ENCODE measurements at regions not wholly inside any gene's neighbourhood (a gene's known extent, or its start where the extent isn't known, plus 50 kb on each side); places are given as distances from the start of the nearest gene placed in this dataset.

- no peak for TF ChIP-seq CTCF (IDR thresholded peaks at IDR 0.05; ENCODE audit: unreplicated experiment)
- no peak overlapping the region for H3K27ac Mint-ChIP-seq (ENCODE audit: unreplicated experiment)
- DNase-seq (ENCODE audit: low spot score), result no peak
- H3K4me1 Mint-ChIP-seq (ENCODE audit: unreplicated experiment), result peaks cover 15% of the 10 kb centered on the region
- peaks cover 6% of the 10 kb centered on the region for H3K36me3 Mint-ChIP-seq (ENCODE audit: low read depth, unreplicated experiment)
- H3K4me3 Mint-ChIP-seq (ENCODE audit: unreplicated experiment), result no peak overlapping the region
- H3K27me3 Mint-ChIP-seq (ENCODE audit: unreplicated experiment), result peaks cover 1% of the 10 kb centered on the region
- H3K9me3 Mint-ChIP-seq (ENCODE audit: unreplicated experiment), result peaks cover 5% of the 10 kb centered on the region
These were observed 259.8 kb downstream of the C16orf95 start for GRCh38 chr16:87057211-87057881.

GRCh38 chr16:87057951-87058560, 259.1 kb downstream of the C16orf95 start:
- no peak overlapping the region for H3K4me3 Mint-ChIP-seq (ENCODE audit: unreplicated experiment)
- peaks cover 5% of the 10 kb centered on the region for H3K9me3 Mint-ChIP-seq (ENCODE audit: unreplicated experiment)
- no peak overlapping the region for H3K27ac Mint-ChIP-seq (ENCODE audit: unreplicated experiment)
- H3K4me1 Mint-ChIP-seq (ENCODE audit: unreplicated experiment), result peaks cover 14% of the 10 kb centered on the region
- DNase-seq (ENCODE audit: low spot score), result no peak
- TF ChIP-seq CTCF (IDR thresholded peaks at IDR 0.05; ENCODE audit: unreplicated experiment), result no peak
- H3K36me3 Mint-ChIP-seq (ENCODE audit: low read depth, unreplicated experiment), result peaks cover 3% of the 10 kb centered on the region
- H3K27me3 Mint-ChIP-seq (ENCODE audit: unreplicated experiment), result peaks cover 1% of the 10 kb centered on the region

- Mint-ChIP-seq H3K4me3 (ENCODE audit: unreplicated experiment) (no peak overlapping the region), H3K27ac (ENCODE audit: unreplicated experiment) (no peak overlapping the region), H3K36me3 (ENCODE audit: low read depth, unreplicated experiment) (peaks cover 2% of the 10 kb centered on the region), H3K9me3 (ENCODE audit: unreplicated experiment) (peaks cover 5% of the 10 kb centered on the region), H3K27me3 (ENCODE audit: unreplicated experiment) (peaks cover 3% of the 10 kb centered on the region), H3K4me1 (ENCODE audit: unreplicated experiment) (peaks cover 17% of the 10 kb centered on the region)
- no peak for DNase-seq (ENCODE audit: low spot score)
- TF ChIP-seq CTCF (IDR thresholded peaks at IDR 0.05; ENCODE audit: unreplicated experiment), result no peak
These were observed 258.4 kb downstream of the C16orf95 start for GRCh38 chr16:87058728-87059250.

DNA sequence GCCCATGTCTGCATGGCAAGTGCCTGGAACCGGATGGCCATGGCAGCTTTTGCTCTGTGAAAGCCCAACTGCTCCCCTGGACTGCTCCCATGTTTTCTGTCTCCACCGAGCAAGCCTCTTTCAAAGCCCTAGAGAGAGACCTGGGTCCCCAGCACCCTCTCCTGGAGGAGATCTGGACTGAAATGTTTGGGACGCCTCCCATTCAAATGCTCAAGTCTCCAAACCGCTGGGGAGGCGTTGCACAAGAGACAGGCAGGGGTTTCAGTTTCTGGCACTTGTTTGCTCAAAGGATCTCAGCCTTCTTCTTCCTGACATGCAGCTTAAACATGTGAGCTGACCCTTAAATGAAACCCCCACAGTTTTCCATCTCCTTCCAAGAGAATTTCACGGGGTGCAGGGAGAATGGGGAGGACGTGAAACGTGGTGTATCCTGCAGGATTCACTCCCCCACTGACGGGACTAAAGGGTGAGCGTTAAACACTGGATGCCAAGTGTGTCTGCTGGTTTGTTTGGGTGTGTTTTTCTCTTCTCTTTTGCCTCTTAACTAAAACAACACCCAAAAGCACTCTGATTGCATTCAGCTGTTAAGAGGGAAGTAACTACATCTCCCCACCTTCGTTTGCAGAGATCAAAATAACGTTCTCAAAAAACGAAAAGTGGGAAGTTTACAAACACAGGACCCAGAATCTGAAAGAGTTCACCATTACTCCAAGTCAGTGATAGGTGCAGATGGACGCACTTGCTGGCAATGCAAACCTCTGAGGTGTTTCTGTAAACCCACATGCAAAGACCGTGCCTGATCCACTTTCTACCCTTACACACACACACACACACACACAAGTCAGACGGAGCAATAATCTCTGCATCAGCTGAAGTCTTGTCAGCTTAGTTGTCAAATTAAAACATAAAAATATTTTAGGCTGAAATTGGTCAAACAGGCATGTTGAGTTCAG, 256.9 kb downstream of the C16orf95 start:
- H3K27me3 Mint-ChIP-seq (ENCODE audit: unreplicated experiment), result peaks cover 2% of the 10 kb centered on the region
- H3K36me3 Mint-ChIP-seq (ENCODE audit: low read depth, unreplicated experiment), result no peaks in the 10 kb centered on the region
- TF ChIP-seq CTCF (IDR thresholded peaks at IDR 0.05; ENCODE audit: unreplicated experiment), result no peak
- peaks cover 25% of the 10 kb centered on the region for H3K4me1 Mint-ChIP-seq (ENCODE audit: unreplicated experiment)
- DNase-seq (ENCODE audit: low spot score), result no peak
- no peaks in the 10 kb centered on the region for H3K9me3 Mint-ChIP-seq (ENCODE audit: unreplicated experiment)
- H3K4me3 Mint-ChIP-seq (ENCODE audit: unreplicated experiment), result no peak overlapping the region
- H3K27ac Mint-ChIP-seq (ENCODE audit: unreplicated experiment), result no peak overlapping the region

All from endothelial cell (in vitro differentiated cells).